RWPE2 (cell line): ENCODE measurements at regions not wholly inside any gene's neighbourhood (a gene's known extent, or its start where the extent isn't known, plus 50 kb on each side); places are given as distances from the start of the nearest gene placed in this dataset.

Experiments used
- ATAC-seq: fragments of 200-7000 bp; cut with Tn5 transposase; 3 replicates; pipeline ENCODE4 v1.9.1; 2021; ENCODE audit warnings: low read depth
- DNase-seq: peaks from one replicate; pipeline ENCODE4 v3.0.0-alpha.2; 2020; ENCODE audit warnings: low spot score
- H3K27ac ChIP-seq: fragments of 450-650 bp; 2 replicates; pipeline ENCODE4 v1.5.1; 2017; ENCODE audit warnings: mild to moderate bottlenecking; ENCODE audit not compliant: poor library complexity, severe bottlenecking
- H3K27me3 ChIP-seq: fragments of 250-450 bp; sonication (Bioruptor Pico); 2 replicates; pipeline ENCODE4 v1.5.1; 2021; ENCODE audit warnings: mild to moderate bottlenecking, moderate library complexity; ENCODE audit not compliant: insufficient read depth, poor library complexity, severe bottlenecking
- H3K36me3 ChIP-seq: fragments of 250-450 bp; sonication (Bioruptor Pico); 2 replicates; pipeline ENCODE4 v1.5.1; 2020; ENCODE audit warnings: low read depth, mild to moderate bottlenecking, moderate library complexity
- H3K4me1 ChIP-seq: fragments of 250-450 bp; sonication (Bioruptor Pico); 2 replicates; pipeline ENCODE4 v1.5.1; 2021; ENCODE audit warnings: mild to moderate bottlenecking, moderate library complexity; ENCODE audit not compliant: insufficient read depth, poor library complexity, severe bottlenecking
- H3K4me3 ChIP-seq: fragments of 250-450 bp; sonication (Bioruptor Pico); 2 replicates; pipeline ENCODE4 v1.5.1; 2021; ENCODE audit warnings: mild to moderate bottlenecking, moderate library complexity; ENCODE audit not compliant: severe bottlenecking
- H3K9me3 ChIP-seq: fragments of 250-450 bp; sonication (Bioruptor Pico); 2 replicates; pipeline ENCODE4 v1.5.1; 2021; ENCODE audit warnings: mild to moderate bottlenecking, moderate library complexity; ENCODE audit not compliant: severe bottlenecking
- CTCF ChIP-seq: fragments of 450-650 bp; IDR thresholded peaks from one replicate; pipeline ENCODE4 v1.5.1; 2017; ENCODE audit warnings: mild to moderate bottlenecking, moderate library complexity; ENCODE audit not compliant: poor library complexity, severe bottlenecking

DNA sequence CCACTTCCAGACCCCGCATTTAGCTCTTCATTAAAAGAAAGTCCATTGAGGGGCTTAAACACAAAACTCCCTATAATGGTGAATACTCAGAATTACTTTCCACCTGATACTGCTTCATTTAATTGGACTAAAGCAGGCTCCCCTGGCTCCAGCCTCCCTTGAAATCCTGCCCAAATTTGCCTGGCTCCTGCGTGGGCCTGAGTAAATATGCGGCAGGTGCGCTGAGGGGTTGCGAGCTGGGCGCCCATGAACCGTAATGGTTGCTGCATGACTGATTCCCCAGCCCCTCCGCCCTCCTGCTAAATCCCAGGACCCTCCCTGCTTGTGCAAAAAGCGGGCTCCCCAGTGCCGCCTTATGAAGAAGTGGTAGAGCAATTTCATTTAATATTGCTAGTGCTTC lies 639.7 kb downstream of the BNC2 start:
- no peaks in the 10 kb centered on the region for H3K36me3 ChIP-seq
- H3K9me3 ChIP-seq, result no peaks in the 10 kb centered on the region
- no peak overlapping the region for H3K27ac ChIP-seq
- H3K27me3 ChIP-seq, result no peaks in the 10 kb centered on the region
- DNase-seq, result no peak
- no peak for ATAC-seq
- no peak for TF ChIP-seq CTCF
- H3K4me1 ChIP-seq, result no peaks in the 10 kb centered on the region
- no peak overlapping the region for H3K4me3 ChIP-seq

DNA sequence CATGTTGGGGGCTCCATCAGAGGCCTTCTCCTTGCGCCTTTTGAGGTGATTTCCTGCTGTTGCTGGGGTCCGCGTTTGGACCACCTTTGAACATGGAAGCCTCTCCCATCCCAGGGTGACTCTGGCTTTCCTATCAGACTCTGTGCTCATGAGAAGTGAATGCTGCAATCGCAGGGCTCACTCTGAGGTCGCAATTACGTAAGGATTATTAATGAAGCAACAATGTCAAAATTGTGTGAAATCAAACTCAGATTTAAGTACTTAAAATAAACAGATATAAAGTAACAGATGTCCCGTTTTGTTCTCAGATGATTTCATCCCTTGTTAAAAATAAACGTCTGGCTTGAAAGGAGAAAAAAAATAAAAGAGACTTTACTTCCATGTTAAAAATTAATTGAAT lies 634.2 kb downstream of the BNC2 start:
- Histone ChIP-seq H3K9me3 (no peaks in the 10 kb centered on the region), H3K27me3 (no peaks in the 10 kb centered on the region), H3K36me3 (no peaks in the 10 kb centered on the region), H3K4me1 (no peaks in the 10 kb centered on the region), H3K4me3 (no peak overlapping the region), H3K27ac (no peak overlapping the region)
- TF ChIP-seq CTCF, result no peak
- DNase-seq (no peak), ATAC-seq (no peak)

DNA sequence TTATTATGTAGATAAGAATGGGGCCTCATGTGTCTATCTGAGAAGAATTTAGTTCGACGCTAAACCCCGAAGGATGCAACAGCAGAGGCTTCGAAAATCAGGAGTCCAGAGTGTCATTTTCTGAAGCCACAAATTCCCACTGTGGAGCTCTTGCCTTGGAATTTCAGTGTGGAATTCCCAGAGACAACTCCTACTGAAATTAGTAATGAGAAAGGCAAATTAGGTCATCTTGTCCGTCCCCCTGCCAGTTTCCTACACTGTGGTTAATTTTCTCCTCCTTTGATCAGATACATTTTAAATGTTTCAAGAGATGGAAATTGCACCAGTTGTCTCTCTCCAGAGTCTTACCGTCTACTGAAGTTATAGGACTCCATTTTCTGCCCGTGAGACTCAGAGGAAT lies 633.6 kb downstream of the BNC2 start:
- no peak for TF ChIP-seq CTCF
- ATAC-seq, result no peak
- H3K27me3 ChIP-seq, result no peaks in the 10 kb centered on the region
- H3K4me3 ChIP-seq, result no peak overlapping the region
- H3K9me3 ChIP-seq, result no peaks in the 10 kb centered on the region
- no peak overlapping the region for H3K27ac ChIP-seq
- H3K36me3 ChIP-seq, result no peaks in the 10 kb centered on the region
- DNase-seq, result no peak
- H3K4me1 ChIP-seq, result no peaks in the 10 kb centered on the region

DNA sequence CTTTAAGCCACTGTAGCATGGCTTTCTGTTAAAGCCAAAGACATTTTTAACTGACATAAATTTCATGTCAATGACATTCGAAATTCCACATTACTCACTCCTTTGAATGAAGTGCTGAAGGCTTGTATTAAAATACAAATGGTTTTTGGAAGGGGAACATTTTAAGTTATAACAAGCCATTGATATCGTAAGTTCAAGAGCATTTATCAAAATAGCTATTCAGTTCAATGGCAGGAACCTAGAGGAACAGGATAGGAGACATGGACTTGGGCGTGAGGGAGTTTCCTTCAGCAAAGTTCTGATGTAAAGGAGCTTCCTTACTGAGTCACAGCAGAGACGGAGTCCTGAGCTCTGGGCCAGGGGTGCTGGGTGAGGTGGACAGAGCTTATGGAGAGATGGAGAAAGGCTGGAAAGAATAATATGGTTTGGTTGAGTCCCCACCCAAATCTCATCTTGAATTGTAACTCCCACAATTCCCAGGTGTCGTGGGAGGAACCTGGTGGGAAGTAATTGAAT lies 631.8 kb downstream of the BNC2 start:
- no peaks in the 10 kb centered on the region for H3K27me3 ChIP-seq
- no peaks in the 10 kb centered on the region for H3K9me3 ChIP-seq
- DNase-seq (no peak), ATAC-seq (no peak)
- H3K27ac ChIP-seq, result no peak overlapping the region
- H3K36me3 ChIP-seq, result no peaks in the 10 kb centered on the region
- no peak for TF ChIP-seq CTCF
- no peaks in the 10 kb centered on the region for H3K4me1 ChIP-seq
- H3K4me3 ChIP-seq, result no peak overlapping the region

DNA sequence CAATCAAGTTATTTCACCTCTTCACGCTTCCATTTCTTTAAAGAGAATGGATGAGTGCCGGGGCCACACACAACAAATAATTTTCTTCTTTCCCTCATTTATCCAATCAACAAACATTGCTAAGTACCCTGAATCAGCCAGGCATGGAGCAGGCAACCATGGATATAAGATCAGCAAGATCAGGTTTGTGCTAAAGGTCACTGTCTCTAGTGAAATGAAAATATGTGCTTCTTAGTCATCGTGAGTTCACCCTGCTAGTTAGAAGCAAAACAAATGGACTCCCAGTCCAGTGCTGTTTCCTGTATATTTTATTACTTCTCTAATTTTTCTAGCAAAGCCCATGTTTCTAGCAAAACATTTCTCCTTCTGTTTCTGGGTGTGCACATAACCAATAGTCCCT lies 629.2 kb downstream of the BNC2 start:
- Histone ChIP-seq H3K4me3 (no peak overlapping the region), H3K36me3 (no peaks in the 10 kb centered on the region), H3K9me3 (no peaks in the 10 kb centered on the region), H3K27me3 (no peaks in the 10 kb centered on the region), H3K27ac (no peak overlapping the region), H3K4me1 (peaks cover 3% of the 10 kb centered on the region)
- no peak for TF ChIP-seq CTCF
- DNase-seq (no peak), ATAC-seq (peak; percentile 60; the same call in 2 of the 3 replicates)
